Sigmoid colon (tissue), 6 donors: ENCODE measurements at regions not wholly inside any gene's neighbourhood (a gene's known extent, or its start where the extent isn't known, plus 50 kb on each side); places are given as distances from the start of the nearest gene placed in this dataset.

Source experiments
- DNase-seq: peaks from one replicate; pipeline ENCODE4 v3.0.0-alpha.2; 2019
- H3K27ac ChIP-seq, 4 donors: fragments of 200-600 bp; sonication (generic); one replicate each; pipeline ENCODE4 v1.5.1; 2016 to 2019; ENCODE audit warnings: mild to moderate bottlenecking in 1 of 4
- H3K27me3 ChIP-seq, 3 donors: fragments of 200-600 bp; sonication (generic); one replicate each; pipeline ENCODE4 v1.5.1; 2019; ENCODE audit warnings: mild to moderate bottlenecking in 1 of 3
- H3K36me3 ChIP-seq, 4 donors: fragments of 200-600 bp; sonication (generic); one replicate each; pipeline ENCODE4 v1.5.1; 2016 to 2019
- H3K4me1 ChIP-seq, 4 donors: fragments of 200-600 bp; sonication (generic); one replicate each; pipeline ENCODE4 v1.5.1; 2017 to 2019
- H3K4me3 ChIP-seq, 4 donors: fragments of 200-600 bp; sonication (generic); one replicate each; pipeline ENCODE4 v1.5.1; 2017 to 2019; ENCODE audit warnings: mild to moderate bottlenecking in 2 of 4, moderate library complexity in 1 of 4
- H3K9me3 ChIP-seq, 4 donors: fragments of 200-600 bp in 3 of 4; sonication (generic) in 3 of 4; one replicate each; pipeline versions ENCODE4 v1.5.1 to v1.6.1; 2013 to 2019
- CTCF ChIP-seq, 4 experiments: fragments of 450-650 bp in 3 of 4; fragments of 200-600 bp in 1 of 4; IDR thresholded peaks; one replicate each; pipeline ENCODE4 v1.5.1; 2016 to 2019; ENCODE audit warnings: antibody characterized with exemption in 4 of 4, mild to moderate bottlenecking in 3 of 4, moderate library complexity in 2 of 4
- EP300 ChIP-seq, 4 donors: sonication (generic); formaldehyde crosslinking; IDR thresholded peaks; one replicate each; pipeline ENCODE4 v1.6.1; 2017; ENCODE audit warnings: antibody characterized with exemption in 4 of 4
- POLR2A ChIP-seq, 2 donors: fragments of 450-650 bp; IDR thresholded peaks; one replicate each; pipeline ENCODE4 v1.6.1; 2016; ENCODE audit warnings: antibody characterized with exemption in 2 of 2, mild to moderate bottlenecking in 2 of 2, moderate library complexity in 2 of 2
- POLR2AphosphoS5 ChIP-seq, 4 donors: sonication (generic); formaldehyde crosslinking; IDR thresholded peaks; one replicate each; pipeline ENCODE4 v1.6.1; 2017; ENCODE audit warnings: antibody characterized with exemption in 4 of 4
- WGBS, 2 donors: extraction: QIAGEN DNeasy Blood & Tissue Kit; methylation state at CpG; one replicate each; pipeline ENCODE4 v1.1.7; 2013; 5-methylcytosine and 5-hydroxymethylcytosine counted together
- intact Hi-C: fragments of 100-400 bp; cut with DNase I; formaldehyde crosslinking; loops from one replicate; pipeline ENCODE4 v1.15.1; 2023
- donor health status: healthy with polysubstance abuse.
- donor health status: healthy.

GRCh38 chr10:21052072-21052708 is 155.1 kb upstream of the NEBL start:
- Histone ChIP-seq H3K4me1 (no peaks in the 10 kb centered on the region), H3K27ac (no peak overlapping the region), H3K36me3 (no peaks in the 10 kb centered on the region), H3K4me3 (no peak overlapping the region), H3K9me3 (peaks cover 0 to 4% (median 2%) of the 10 kb centered on the region in 4 donors), H3K27me3 (no peaks in the 10 kb centered on the region)
- WGBS, 2 donors = 83 to 85% methylated on average over 5 of the region's 5 CpGs
- DNase-seq = no peak
- intact Hi-C loops = no loop called here
- TF ChIP-seq POLR2AphosphoS5 (IDR thresholded peaks at IDR 0.05) (no peak), POLR2A (IDR thresholded peaks at IDR 0.05) (no peak), EP300 (IDR thresholded peaks at IDR 0.05) (no peak), CTCF (IDR thresholded peaks at IDR 0.05) (no peak)

- peaks cover 0 to 4% (median 2%) of the 10 kb centered on the region in 4 donors for H3K9me3 ChIP-seq
- intact Hi-C loops = no loop called here
- no peaks in the 10 kb centered on the region for H3K36me3 ChIP-seq
- no peak overlapping the region for H3K27ac ChIP-seq
- WGBS, 2 donors = 84 to 90% methylated on average over 3 of the region's 3 CpGs
- no peaks in the 10 kb centered on the region for H3K27me3 ChIP-seq
- H3K4me3 ChIP-seq = no peak overlapping the region
- no peaks in the 10 kb centered on the region for H3K4me1 ChIP-seq
- DNase-seq = no peak
- no peak for TF ChIP-seq EP300 (IDR thresholded peaks at IDR 0.05)
- no peak for TF ChIP-seq POLR2AphosphoS5 (IDR thresholded peaks at IDR 0.05)
- TF ChIP-seq POLR2A (IDR thresholded peaks at IDR 0.05) = no peak
- no peak for TF ChIP-seq CTCF (IDR thresholded peaks at IDR 0.05)
These were observed 152.4 kb upstream of the NEBL start for GRCh38 chr10:21049482-21049881.

GRCh38 chr10:21048068-21048467 is 151.0 kb upstream of the NEBL start:
- WGBS, 2 donors = 86 to 88% methylated on average over 6 of the region's 6 CpGs
- intact Hi-C loops = no loop called here
- TF ChIP-seq POLR2A (IDR thresholded peaks at IDR 0.05) = no peak
- H3K4me3 ChIP-seq = no peak overlapping the region
- peaks cover 0 to 4% (median 2%) of the 10 kb centered on the region in 4 donors for H3K9me3 ChIP-seq
- no peak overlapping the region for H3K27ac ChIP-seq
- no peak for DNase-seq
- no peaks in the 10 kb centered on the region for H3K27me3 ChIP-seq
- H3K4me1 ChIP-seq = no peaks in the 10 kb centered on the region
- no peaks in the 10 kb centered on the region for H3K36me3 ChIP-seq

- H3K27ac ChIP-seq = no peak overlapping the region
- H3K36me3 ChIP-seq = no peaks in the 10 kb centered on the region
- H3K4me3 ChIP-seq = no peak overlapping the region
- no peaks in the 10 kb centered on the region for H3K4me1 ChIP-seq
- H3K9me3 ChIP-seq = peaks cover 0 to 4% (median 2%) of the 10 kb centered on the region in 4 donors
- TF ChIP-seq POLR2AphosphoS5 (IDR thresholded peaks at IDR 0.05) (no peak), CTCF (IDR thresholded peaks at IDR 0.05) (no peak), POLR2A (IDR thresholded peaks at IDR 0.05) (no peak), EP300 (IDR thresholded peaks at IDR 0.05) (no peak)
- intact Hi-C loops = no loop called here
- no peaks in the 10 kb centered on the region for H3K27me3 ChIP-seq
- WGBS, 2 donors = 95 to 97% methylated on average over 3 of the region's 3 CpGs
- DNase-seq = no peak
These were observed 150.4 kb upstream of the NEBL start for GRCh38 chr10:21047511-21047910.

- TF ChIP-seq EP300 (IDR thresholded peaks at IDR 0.05) (no peak), POLR2A (IDR thresholded peaks at IDR 0.05) (no peak), CTCF (IDR thresholded peaks at IDR 0.05) (no peak), POLR2AphosphoS5 (IDR thresholded peaks at IDR 0.05) (no peak)
- intact Hi-C loops = no loop called here
- H3K27me3 ChIP-seq = no peaks in the 10 kb centered on the region
- H3K27ac ChIP-seq = no peak overlapping the region
- H3K4me3 ChIP-seq = no peak overlapping the region
- H3K4me1 ChIP-seq = no peaks in the 10 kb centered on the region
- H3K9me3 ChIP-seq = peaks cover 0 to 2% (median under 1%) of the 10 kb centered on the region in 4 donors
- DNase-seq = no peak
- H3K36me3 ChIP-seq = no peaks in the 10 kb centered on the region
These were observed 150.0 kb upstream of the NEBL start for GRCh38 chr10:21047096-21047495.
